BLaER1 treated with 17β-estradiol and CSF1 and Interleukin-3, amounts not matched to agents 10 nM and 100 nM (cell line): ENCODE measurements at regions not wholly inside any gene's neighbourhood (a gene's known extent, or its start where the extent isn't known, plus 50 kb on each side); places are given as distances from the start of the nearest gene placed in this dataset.

Source experiments
- H3K27ac ChIP-seq, 11 experiments: shearing (Covaris generic); formaldehyde crosslinking; 2 replicates each; pipeline ENCODE4 v1.8.1; 2022
- H3K27me3 ChIP-seq, 11 experiments: shearing (Covaris generic); formaldehyde crosslinking; 2 replicates each; pipeline ENCODE4 v1.8.1; 2022
- H3K36me3 ChIP-seq, 11 experiments: shearing (Covaris generic); formaldehyde crosslinking; 2 replicates each; pipeline ENCODE4 v1.8.1; 2022
- H3K4me1 ChIP-seq, 10 experiments: shearing (Covaris generic); formaldehyde crosslinking; 2 replicates each; pipeline ENCODE4 v1.8.1; 2022
- H3K4me2 ChIP-seq, 11 experiments: shearing (Covaris generic); formaldehyde crosslinking; 2 replicates each; pipeline ENCODE4 v1.8.1; 2022
- H3K4me3 ChIP-seq, 10 experiments: shearing (Covaris generic); formaldehyde crosslinking; 2 replicates each; pipeline ENCODE4 v1.8.1; 2022
- H3K9ac ChIP-seq, 11 experiments: shearing (Covaris generic); formaldehyde crosslinking; 2 replicates each; pipeline ENCODE4 v1.8.1; 2022
- H3K9me3 ChIP-seq, 11 experiments: shearing (Covaris generic); formaldehyde crosslinking; replicated peaks in 1 of 11; 2 replicates each; pipeline ENCODE4 v1.8.1; 2022
- H4K20me1 ChIP-seq, 11 experiments: shearing (Covaris generic); formaldehyde crosslinking; 2 replicates each; pipeline ENCODE4 v1.8.1; 2022
- Cebpa-rat ChIP-seq, 11 experiments: shearing (Covaris generic); IDR thresholded peaks; 2 replicates each; pipeline ENCODE4 v1.8.1; 2022

- Histone ChIP-seq H3K9me3 (no peaks in the 10 kb centered on the region), H4K20me1 (no peaks in the 10 kb centered on the region), H3K27ac (no peak overlapping the region), H3K9ac (no peak overlapping the region), H3K4me2 (no peak overlapping the region), H3K36me3 (no peaks in the 10 kb centered on the region), H3K4me3 (no peak overlapping the region), H3K27me3 (no peaks in the 10 kb centered on the region), H3K4me1 (no peaks in the 10 kb centered on the region)
- no peak for TF ChIP-seq Cebpa-rat (IDR thresholded peaks at IDR 0.05)
Observed at GRCh38 chr11:29272019-29272654, 744.7 kb downstream of the KCNA4 start.

GRCh38 chr11:29271616-29272015 lies 745.2 kb downstream of the KCNA4 start:
- no peak overlapping the region for H3K4me3 ChIP-seq
- H3K4me2 ChIP-seq, result no peak overlapping the region
- no peaks in the 10 kb centered on the region for H3K4me1 ChIP-seq
- H3K9ac ChIP-seq, result no peak overlapping the region
- no peaks in the 10 kb centered on the region for H3K36me3 ChIP-seq
- H4K20me1 ChIP-seq, result no peaks in the 10 kb centered on the region
- no peaks in the 10 kb centered on the region for H3K9me3 ChIP-seq
- no peak for TF ChIP-seq Cebpa-rat (IDR thresholded peaks at IDR 0.05)
- H3K27ac ChIP-seq, result no peak overlapping the region
- no peaks in the 10 kb centered on the region for H3K27me3 ChIP-seq

DNA sequence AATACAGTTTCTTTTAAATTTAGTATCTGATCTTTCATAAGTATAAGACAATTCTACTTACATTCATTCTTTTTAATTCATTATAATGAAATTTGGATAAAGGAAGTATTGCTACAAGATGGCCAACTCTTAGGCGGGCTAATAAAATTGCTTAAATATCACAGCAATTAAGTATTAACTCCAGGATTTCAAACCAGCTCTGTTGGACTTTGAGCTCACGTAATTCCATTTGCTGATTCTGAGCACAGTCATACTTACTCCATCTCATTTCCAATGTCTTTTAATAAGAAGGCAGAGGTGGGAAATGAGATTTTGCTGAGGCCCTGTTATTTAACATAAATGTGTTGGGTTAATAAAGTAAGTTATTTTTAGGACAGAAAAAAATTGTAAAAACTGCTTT lies 748.1 kb downstream of the KCNA4 start:
- no peaks in the 10 kb centered on the region for H3K9me3 ChIP-seq
- H3K9ac ChIP-seq, result no peak overlapping the region
- H3K27me3 ChIP-seq, result no peaks in the 10 kb centered on the region
- no peak for TF ChIP-seq Cebpa-rat (IDR thresholded peaks at IDR 0.05)
- no peaks in the 10 kb centered on the region for H3K4me1 ChIP-seq
- H3K36me3 ChIP-seq, result no peaks in the 10 kb centered on the region
- H4K20me1 ChIP-seq, result no peaks in the 10 kb centered on the region
- H3K4me2 ChIP-seq, result no peak overlapping the region
- H3K4me3 ChIP-seq, result no peak overlapping the region
- H3K27ac ChIP-seq, result no peak overlapping the region

DNA sequence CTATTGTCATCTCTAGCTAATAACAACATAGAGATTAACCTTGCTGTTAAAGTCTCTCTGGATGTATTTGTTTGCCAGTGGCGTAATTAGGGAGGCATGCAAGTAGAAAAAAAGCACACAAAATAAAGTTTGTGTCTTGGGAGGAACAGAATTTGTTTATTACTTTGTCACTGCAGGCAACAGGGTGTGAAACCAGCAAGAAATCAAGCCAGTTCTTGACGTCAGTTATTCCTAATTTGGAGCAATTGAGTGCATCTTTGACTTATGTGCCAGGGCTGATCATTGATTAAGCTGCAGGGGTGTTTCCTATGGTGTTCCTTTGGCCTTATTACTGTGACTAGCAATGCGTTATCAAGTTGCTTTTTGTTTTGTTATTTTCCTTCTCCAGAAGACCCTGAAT lies 751.0 kb downstream of the KCNA4 start:
- peaks cover 0 to 10% (median 7%) of the 10 kb centered on the region in 10 experiments; a peak in 8 of 20 replicates for H3K4me1 ChIP-seq
- H3K27ac ChIP-seq, result no peak overlapping the region
- H3K9ac ChIP-seq, result no peak overlapping the region
- no peaks in the 10 kb centered on the region for H4K20me1 ChIP-seq
- no peaks in the 10 kb centered on the region for H3K36me3 ChIP-seq
- H3K4me2 ChIP-seq, result no peak overlapping the region
- no peaks in the 10 kb centered on the region for H3K9me3 ChIP-seq
- no peaks in the 10 kb centered on the region for H3K27me3 ChIP-seq
- TF ChIP-seq Cebpa-rat (IDR thresholded peaks at IDR 0.05), result no peak
- H3K4me3 ChIP-seq, result no peak overlapping the region

- TF ChIP-seq Cebpa-rat (IDR thresholded peaks at IDR 0.05), result no peak
- no peaks in the 10 kb centered on the region for H4K20me1 ChIP-seq
- H3K9ac ChIP-seq, result no peak overlapping the region
- no peaks in the 10 kb centered on the region for H3K36me3 ChIP-seq
- H3K27ac ChIP-seq, result no peak overlapping the region
- no peak overlapping the region for H3K4me2 ChIP-seq
- no peaks in the 10 kb centered on the region for H3K27me3 ChIP-seq
- no peaks in the 10 kb centered on the region for H3K9me3 ChIP-seq
- no peak overlapping the region for H3K4me3 ChIP-seq
- peaks cover 0 to 10% (median 7%) of the 10 kb centered on the region in 10 experiments; a peak in 8 of 20 replicates for H3K4me1 ChIP-seq
Observed at GRCh38 chr11:29265381-29265780, 751.4 kb downstream of the KCNA4 start.

DNA sequence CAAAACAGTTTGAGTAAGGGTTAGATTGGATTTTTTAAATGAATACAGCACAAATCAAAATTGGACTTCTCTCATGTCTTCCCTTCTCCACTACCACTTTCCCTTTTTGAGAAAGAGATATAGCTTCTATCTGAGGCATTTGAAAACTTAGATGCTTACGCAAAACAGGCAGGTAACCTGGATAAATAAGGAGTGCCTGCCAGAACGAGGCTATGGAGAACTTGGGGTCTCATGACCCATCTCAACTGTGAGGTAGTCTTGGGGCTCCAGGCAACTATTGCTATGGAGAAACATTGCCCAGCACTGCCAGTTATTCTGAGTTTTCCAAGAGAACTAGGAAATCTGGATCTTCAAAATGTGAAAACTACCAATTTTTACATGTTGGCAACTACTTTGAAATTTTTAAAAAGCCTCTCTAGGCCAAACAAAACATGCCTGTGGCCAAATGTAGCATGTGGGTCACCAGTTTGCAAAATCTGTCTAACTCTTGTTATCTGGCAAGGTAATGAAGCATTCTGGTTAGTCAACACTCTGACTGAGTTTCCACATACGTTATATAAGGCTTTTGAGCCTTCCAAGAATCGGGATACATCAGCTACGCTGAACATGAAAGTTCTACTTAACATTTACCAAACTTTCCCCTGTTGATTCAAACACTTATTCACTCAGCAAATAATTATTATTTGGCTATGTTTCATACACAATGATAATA lies 752.7 kb downstream of the KCNA4 start:
- Histone ChIP-seq H3K36me3 (no peaks in the 10 kb centered on the region), H3K9me3 (no peaks in the 10 kb centered on the region), H4K20me1 (no peaks in the 10 kb centered on the region), H3K27ac (no peak overlapping the region), H3K4me1 (peaks cover 0 to 10% (median 7%) of the 10 kb centered on the region in 10 experiments; a peak in 8 of 20 replicates), H3K27me3 (no peaks in the 10 kb centered on the region), H3K4me2 (no peak overlapping the region), H3K4me3 (no peak overlapping the region), H3K9ac (no peak overlapping the region)
- TF ChIP-seq Cebpa-rat (IDR thresholded peaks at IDR 0.05), result no peak

DNA sequence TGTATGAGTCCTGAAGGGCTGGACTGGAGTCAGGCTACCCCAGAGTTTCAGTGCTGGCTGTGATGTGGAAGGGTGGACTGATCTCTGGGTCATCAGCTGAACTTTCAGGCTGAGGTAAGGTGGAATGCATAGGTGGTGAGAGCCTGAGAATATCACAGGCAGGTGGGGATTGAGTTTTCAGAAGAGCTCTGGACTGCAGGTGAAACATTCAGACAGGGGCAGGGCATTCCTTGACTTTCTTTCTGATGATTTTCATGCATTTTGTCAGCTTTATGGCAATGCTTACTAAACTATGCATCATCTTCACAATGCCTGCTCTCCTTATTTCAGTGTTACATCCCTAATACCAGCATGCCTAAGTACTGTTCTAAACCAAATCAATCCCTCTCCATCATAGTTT lies 755.0 kb downstream of the KCNA4 start:
- peak overlapping the region in 6 of 11 experiments; percentile 13 to 47 (median 32); a peak in 7 of 22 replicates for H3K4me2 ChIP-seq
- H3K4me1 ChIP-seq, result peaks cover 0 to 10% (median 7%) of the 10 kb centered on the region in 10 experiments; a peak in 8 of 20 replicates

DNA sequence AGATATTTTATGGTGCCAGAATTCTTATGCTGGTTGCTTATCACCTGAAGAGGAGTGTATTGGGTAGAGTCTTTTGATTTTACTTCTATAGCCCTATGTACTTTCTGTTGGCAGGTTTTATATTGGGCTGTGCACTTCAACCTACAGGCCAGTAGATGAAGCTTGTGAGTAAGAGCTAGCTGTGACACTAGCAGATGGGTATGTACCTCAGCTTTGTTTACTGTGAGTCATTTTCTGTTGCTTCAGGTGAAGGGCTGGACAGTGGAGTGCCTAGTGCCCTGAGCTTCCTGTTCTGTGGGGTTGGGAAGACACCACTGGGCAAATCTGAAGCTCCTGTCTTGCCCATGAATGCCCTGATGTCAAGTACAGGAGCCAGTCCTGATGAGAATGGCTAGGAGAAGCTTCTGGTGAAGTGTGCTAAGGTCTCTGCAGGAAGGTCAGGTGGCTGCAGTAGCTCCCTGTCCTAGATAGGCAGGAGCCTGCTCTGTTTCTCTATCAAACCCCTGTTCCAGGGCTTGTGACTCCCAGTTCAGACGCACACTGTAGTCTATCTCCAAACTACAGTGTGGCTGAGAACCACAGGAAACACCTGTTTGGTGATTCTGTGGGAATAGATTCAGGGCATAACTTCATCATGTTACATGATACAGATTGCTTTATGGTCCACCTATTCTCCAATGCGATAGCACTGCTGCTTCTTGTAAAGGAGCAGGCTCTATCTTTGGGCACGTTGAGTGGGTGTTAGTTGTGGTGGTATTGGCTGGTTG lies 755.7 kb downstream of the KCNA4 start:
- peak overlapping the region in 7 of 11 experiments; percentile 13 to 47 (median 31); a peak in 8 of 22 replicates for H3K4me2 ChIP-seq
- H3K36me3 ChIP-seq, result no peaks in the 10 kb centered on the region
- no peaks in the 10 kb centered on the region for H4K20me1 ChIP-seq
- no peak overlapping the region for H3K4me3 ChIP-seq
- H3K9ac ChIP-seq, result no peak overlapping the region
- no peaks in the 10 kb centered on the region for H3K27me3 ChIP-seq
- H3K4me1 ChIP-seq, result peaks cover 0 to 16% (median 12%) of the 10 kb centered on the region in 10 experiments; a peak in 10 of 20 replicates
- H3K27ac ChIP-seq, result no peak overlapping the region
- TF ChIP-seq Cebpa-rat (IDR thresholded peaks at IDR 0.05), result no peak
- H3K9me3 ChIP-seq, result no peaks in the 10 kb centered on the region

More for the DNA sequence above, 755.0 kb downstream of the KCNA4 start:
- Histone ChIP-seq H4K20me1 (no peaks in the 10 kb centered on the region), H3K4me3 (no peak overlapping the region), H3K9ac (no peak overlapping the region), H3K36me3 (no peaks in the 10 kb centered on the region), H3K27ac (no peak overlapping the region), H3K9me3 (no peaks in the 10 kb centered on the region), H3K27me3 (no peaks in the 10 kb centered on the region)
- no peak for TF ChIP-seq Cebpa-rat (IDR thresholded peaks at IDR 0.05)

GRCh38 chr11:29258411-29258810 lies 758.4 kb downstream of the KCNA4 start:
- H4K20me1 ChIP-seq, result no peaks in the 10 kb centered on the region
- H3K4me1 ChIP-seq, result peaks cover 0 to 32% (median 25%) of the 10 kb centered on the region in 10 experiments; a peak in 13 of 20 replicates
- no peak overlapping the region for H3K4me3 ChIP-seq
- no peaks in the 10 kb centered on the region for H3K27me3 ChIP-seq
- H3K9ac ChIP-seq, result no peak overlapping the region
- no peak overlapping the region for H3K27ac ChIP-seq
- TF ChIP-seq Cebpa-rat (IDR thresholded peaks at IDR 0.05), result no peak
- no peaks in the 10 kb centered on the region for H3K36me3 ChIP-seq
- H3K9me3 ChIP-seq, result peaks cover 0 to 8% (median 0%) of the 10 kb centered on the region in 11 experiments; a peak in 1 of 22 replicates
- H3K4me2 ChIP-seq, result no peak overlapping the region
